Mucosa of rectum (tissue), 2 donors: ENCODE measurements at regions not wholly inside any gene's neighbourhood (a gene's known extent, or its start where the extent isn't known, plus 50 kb on each side); places are given as distances from the start of the nearest gene placed in this dataset.

Experiments used
- H3K27ac ChIP-seq, 2 donors: one replicate each; pipeline ENCODE4 v1.7.0; 2013; ENCODE audit warnings: inconsistent platforms in 2 of 2, low read depth in 2 of 2, low read length in 2 of 2
- H3K27me3 ChIP-seq, 2 donors: one replicate each; pipeline ENCODE4 v1.7.0; 2013; ENCODE audit warnings: low read length in 2 of 2; ENCODE audit not compliant: control insufficient read depth in 2 of 2, insufficient read depth in 2 of 2
- H3K36me3 ChIP-seq, 2 donors: one replicate each; pipeline ENCODE4 v1.7.0; 2013; ENCODE audit warnings: low read length in 2 of 2; ENCODE audit not compliant: control insufficient read depth in 2 of 2, insufficient read depth in 2 of 2
- H3K4me1 ChIP-seq, 2 donors: one replicate each; pipeline ENCODE4 v1.7.0; 2013; ENCODE audit warnings: low read length in 2 of 2, mild to moderate bottlenecking in 1 of 2; ENCODE audit not compliant: control insufficient read depth in 2 of 2, insufficient read depth in 2 of 2
- H3K4me3 ChIP-seq, 2 donors: one replicate each; pipeline ENCODE4 v1.7.0; 2013; ENCODE audit warnings: low read length in 2 of 2
- H3K9ac ChIP-seq, 2 donors: one replicate each; pipeline ENCODE4 v1.7.0; 2013; ENCODE audit warnings: low read length in 2 of 2, low read depth in 1 of 2, mild to moderate bottlenecking in 1 of 2
- H3K9me3 ChIP-seq, 2 donors: one replicate each; pipeline ENCODE4 v1.7.0; 2013; ENCODE audit warnings: low read length in 2 of 2; ENCODE audit not compliant: control insufficient read depth in 2 of 2
- donor health status: healthy.
- donor health status: Normal muscosa, but diverticular disease.

DNA sequence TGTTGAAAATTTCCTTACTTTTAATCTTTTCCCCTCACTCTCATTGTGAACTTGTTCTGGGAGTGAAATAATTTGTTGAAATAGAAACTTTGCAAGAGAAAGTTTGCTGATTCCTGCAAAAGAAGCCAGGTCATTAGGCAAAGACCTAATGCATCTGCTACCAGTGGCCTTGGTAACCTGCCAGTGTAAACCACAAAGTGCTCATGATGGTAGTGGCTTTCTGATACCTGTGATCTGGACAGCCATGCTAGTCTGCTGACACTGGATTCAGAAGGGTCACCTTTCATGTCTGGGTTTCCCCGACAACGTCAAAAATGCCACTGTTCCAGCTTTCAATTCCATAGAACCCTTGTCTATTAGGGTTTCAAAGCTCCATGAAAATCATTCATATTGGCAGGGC, 123.7 kb upstream of the MCTP2 start:
- Histone ChIP-seq H3K9ac (no peak overlapping the region), H3K9me3 (no peaks in the 10 kb centered on the region), H3K36me3 (no peaks in the 10 kb centered on the region), H3K4me3 (no peak overlapping the region), H3K27me3 (peaks cover 0 to 4% of the 10 kb centered on the region in 2 donors), H3K4me1 (no peaks in the 10 kb centered on the region), H3K27ac (no peak overlapping the region)

DNA sequence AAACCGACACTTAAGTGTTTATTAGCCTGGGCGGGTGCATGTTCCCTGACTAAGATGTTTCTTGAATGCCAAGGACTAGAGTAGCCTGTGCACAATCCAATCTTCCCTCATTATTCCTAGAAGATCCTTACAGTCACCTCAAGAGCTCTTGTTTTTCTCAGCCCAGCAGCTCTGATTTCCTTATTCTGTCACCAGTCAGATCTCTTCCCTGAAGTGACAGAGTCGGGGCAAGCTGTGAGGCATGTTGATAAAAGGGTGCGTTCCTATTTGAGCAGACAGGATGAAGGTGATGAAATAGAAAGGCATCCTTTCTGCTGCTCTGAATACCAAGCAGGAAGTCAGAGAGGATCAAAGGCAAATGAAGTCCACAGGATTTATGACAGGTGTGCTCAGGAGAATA, 125.6 kb upstream of the MCTP2 start:
- Histone ChIP-seq H3K36me3 (no peaks in the 10 kb centered on the region), H3K4me1 (no peaks in the 10 kb centered on the region), H3K27ac (no peak overlapping the region), H3K9ac (no peak overlapping the region), H3K4me3 (no peak overlapping the region), H3K27me3 (peaks cover 0 to 2% of the 10 kb centered on the region in 2 donors), H3K9me3 (no peaks in the 10 kb centered on the region)

DNA sequence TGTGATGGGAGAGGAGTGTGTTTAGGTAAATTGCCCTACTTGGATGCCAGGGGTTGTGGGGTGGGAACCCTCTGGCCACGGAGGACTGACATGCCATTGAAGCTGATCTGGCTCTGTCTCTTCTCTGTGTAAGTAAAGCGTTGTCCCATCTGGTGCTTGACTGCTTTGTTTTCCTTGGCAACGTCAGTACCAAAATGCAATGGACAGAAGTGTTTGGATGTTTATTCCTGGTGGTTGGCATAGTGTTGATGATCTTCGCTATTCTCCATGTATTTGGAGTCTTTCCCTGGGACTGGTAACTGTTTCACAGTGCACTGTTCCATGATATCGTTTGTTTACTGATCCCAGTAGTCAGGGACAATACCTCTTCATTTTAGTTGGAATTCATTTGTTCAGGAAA, 130.5 kb upstream of the MCTP2 start:
- Histone ChIP-seq H3K4me3 (no peak overlapping the region), H3K4me1 (no peaks in the 10 kb centered on the region), H3K36me3 (no peaks in the 10 kb centered on the region), H3K9me3 (no peaks in the 10 kb centered on the region), H3K27ac (no peak overlapping the region), H3K9ac (no peak overlapping the region), H3K27me3 (peaks cover 0 to 2% of the 10 kb centered on the region in 2 donors)

DNA sequence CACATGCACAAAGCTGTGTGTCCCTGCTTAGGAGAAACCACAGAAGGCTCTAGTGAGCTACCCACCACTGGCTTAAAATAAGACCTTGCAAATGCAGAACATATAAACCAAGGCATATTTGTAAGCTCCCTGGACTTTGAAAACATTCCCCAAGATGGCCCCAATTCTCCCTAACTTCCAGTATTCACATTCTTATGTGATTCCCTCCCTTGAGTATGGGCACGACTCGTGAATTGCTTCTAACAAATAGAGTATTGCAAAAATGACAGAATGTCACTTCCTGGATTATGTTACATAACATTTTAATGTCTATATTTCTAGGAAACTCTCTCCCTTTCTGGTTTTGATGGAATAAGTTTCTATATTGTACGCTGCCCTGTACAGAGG, 131.8 kb upstream of the MCTP2 start:
- no peak overlapping the region for H3K27ac ChIP-seq

DNA sequence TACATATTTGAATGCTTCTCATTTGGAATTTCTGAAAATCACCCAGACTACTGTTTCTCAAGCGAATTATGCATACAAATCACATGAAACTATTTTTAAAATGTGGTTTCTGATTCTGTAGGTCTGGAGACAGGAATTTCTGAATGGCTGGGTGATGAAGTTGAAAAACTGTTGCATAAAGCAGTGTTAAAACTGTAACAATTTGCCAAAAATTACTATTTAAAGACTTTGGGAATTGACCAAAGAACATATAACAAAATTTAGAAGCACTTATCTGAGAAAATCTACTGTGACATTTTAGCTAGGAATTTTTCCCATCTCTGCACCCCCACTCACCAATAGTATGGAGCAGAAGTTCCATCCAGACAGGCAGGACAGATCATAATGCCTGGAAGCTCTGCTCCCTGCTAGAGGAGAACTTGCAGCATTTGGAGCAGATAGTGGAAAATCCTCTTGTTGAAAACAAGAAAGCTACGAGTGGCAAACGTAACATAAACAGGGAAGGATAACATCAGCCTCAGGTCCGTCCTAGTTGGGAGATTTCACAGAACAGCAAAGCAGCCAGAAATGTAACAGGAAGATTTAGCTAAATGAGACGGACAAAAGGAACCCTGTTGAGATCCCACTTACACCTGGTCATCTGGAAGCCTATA, 132.3 kb upstream of the MCTP2 start:
- Histone ChIP-seq H3K36me3 (no peaks in the 10 kb centered on the region), H3K9ac (no peak overlapping the region), H3K27me3 (peaks cover 0 to 2% of the 10 kb centered on the region in 2 donors), H3K4me3 (no peak overlapping the region), H3K4me1 (no peaks in the 10 kb centered on the region), H3K9me3 (no peaks in the 10 kb centered on the region), H3K27ac (no peak overlapping the region)

More for the DNA sequence above, 131.8 kb upstream of the MCTP2 start:
- Histone ChIP-seq H3K4me1 (no peaks in the 10 kb centered on the region), H3K9me3 (no peaks in the 10 kb centered on the region), H3K9ac (no peak overlapping the region), H3K36me3 (no peaks in the 10 kb centered on the region), H3K4me3 (no peak overlapping the region), H3K27me3 (peaks cover 0 to 2% of the 10 kb centered on the region in 2 donors)

DNA sequence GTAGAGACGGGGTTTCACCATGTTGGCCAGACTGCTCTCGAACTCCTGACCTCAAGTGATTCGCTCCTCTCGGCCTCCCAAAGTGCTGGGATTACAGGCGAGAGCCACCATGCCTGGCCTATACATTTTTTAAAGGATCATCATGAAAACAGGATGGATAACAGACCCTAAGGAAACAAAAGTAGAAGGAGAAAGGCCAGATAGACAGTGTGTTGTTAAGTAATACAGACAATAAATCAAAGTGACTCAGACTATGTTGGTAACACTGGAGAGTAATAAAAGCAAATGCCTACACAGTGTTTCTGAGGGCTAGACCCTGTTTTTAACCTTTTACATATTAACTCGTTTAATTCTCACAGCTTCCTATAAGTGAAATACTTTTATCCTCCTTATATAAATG, 133.8 kb upstream of the MCTP2 start:
- H3K4me3 ChIP-seq: no peak overlapping the region
- H3K27me3 ChIP-seq: no peaks in the 10 kb centered on the region
- H3K9me3 ChIP-seq: no peaks in the 10 kb centered on the region
- H3K27ac ChIP-seq: no peak overlapping the region
- H3K4me1 ChIP-seq: no peaks in the 10 kb centered on the region
- H3K36me3 ChIP-seq: no peaks in the 10 kb centered on the region
- no peak overlapping the region for H3K9ac ChIP-seq

DNA sequence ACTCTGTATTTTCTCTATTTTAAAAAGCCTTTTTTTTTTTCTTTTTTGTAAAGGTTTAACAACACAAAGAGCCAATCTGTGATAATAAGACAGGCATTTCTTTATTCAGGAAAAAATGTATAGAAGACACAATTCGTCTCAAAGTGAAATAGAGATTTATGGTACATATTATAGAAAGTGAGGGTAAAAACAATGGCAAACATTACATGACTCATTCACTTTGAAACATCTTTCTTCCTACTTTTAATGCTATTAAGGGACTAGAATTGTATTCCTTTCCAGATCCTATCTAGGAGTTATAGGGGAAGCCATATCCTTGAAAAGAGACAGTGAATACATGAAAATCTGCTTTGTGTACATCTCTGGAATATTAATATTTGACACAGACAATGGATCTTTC, 137.1 kb upstream of the MCTP2 start:
- Histone ChIP-seq H3K27ac (no peak overlapping the region), H3K4me3 (no peak overlapping the region), H3K9me3 (no peaks in the 10 kb centered on the region), H3K36me3 (no peaks in the 10 kb centered on the region), H3K4me1 (no peaks in the 10 kb centered on the region), H3K27me3 (no peaks in the 10 kb centered on the region), H3K9ac (no peak overlapping the region)

DNA sequence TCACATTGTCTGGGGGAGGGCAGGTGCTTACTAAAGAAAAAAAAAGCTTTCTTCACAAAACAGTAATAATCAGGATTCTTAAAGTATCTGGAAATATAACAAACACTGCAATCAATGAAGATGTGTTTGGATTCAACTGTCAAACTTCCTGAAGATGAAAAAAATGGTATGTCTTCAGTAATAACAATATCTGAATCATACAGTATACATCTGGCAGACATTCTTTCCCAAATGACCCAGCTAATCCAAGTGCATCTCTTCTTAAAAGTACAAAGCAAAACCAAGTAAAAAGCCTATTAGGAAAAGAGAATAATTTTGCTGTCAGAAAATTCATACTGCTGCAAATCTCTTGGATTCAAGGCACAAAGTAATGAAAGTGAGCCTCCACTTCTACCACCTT, 145.0 kb upstream of the MCTP2 start:
- Histone ChIP-seq H3K9me3 (no peaks in the 10 kb centered on the region), H3K4me1 (peaks cover 0 to 3% of the 10 kb centered on the region in 2 donors), H3K9ac (no peak overlapping the region), H3K36me3 (no peaks in the 10 kb centered on the region), H3K27ac (no peak overlapping the region), H3K27me3 (no peaks in the 10 kb centered on the region), H3K4me3 (no peak overlapping the region)

DNA sequence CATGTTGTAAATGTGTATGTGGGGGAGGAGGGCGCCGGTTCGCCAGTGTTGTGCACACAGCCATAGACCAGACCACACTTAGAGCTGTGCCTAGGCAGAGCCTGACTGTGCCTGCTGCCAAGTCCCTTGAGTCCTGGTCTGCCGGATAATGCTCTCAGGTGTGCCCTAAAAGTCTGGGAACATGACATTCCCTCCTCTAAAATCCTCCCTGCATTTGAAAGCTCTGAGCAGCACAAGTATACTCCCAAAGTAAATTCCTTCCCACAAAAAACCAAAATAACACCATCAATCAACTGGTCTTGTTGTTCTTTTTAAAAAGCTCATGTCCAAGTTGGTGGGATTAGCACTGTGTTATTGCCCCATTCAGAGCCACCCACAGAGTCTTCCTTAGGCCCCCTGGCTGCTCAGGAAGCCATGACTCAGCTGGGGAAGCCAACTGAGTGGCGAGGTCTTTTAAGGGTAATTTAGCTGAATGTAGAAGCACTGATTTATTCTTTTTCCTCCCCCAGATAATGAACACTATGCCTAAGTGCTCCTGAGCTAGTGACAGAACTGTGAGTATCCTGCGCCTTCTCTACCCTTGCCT, 147.8 kb upstream of the MCTP2 start:
- no peak overlapping the region for H3K9ac ChIP-seq
- H3K4me3 ChIP-seq: no peak overlapping the region
- H3K9me3 ChIP-seq: no peaks in the 10 kb centered on the region
- H3K36me3 ChIP-seq: no peaks in the 10 kb centered on the region
- peaks cover 0 to 3% of the 10 kb centered on the region in 2 donors for H3K4me1 ChIP-seq
- H3K27me3 ChIP-seq: no peaks in the 10 kb centered on the region
- peak overlapping the region in 1 of 2 donors; percentile 32 for H3K27ac ChIP-seq

DNA sequence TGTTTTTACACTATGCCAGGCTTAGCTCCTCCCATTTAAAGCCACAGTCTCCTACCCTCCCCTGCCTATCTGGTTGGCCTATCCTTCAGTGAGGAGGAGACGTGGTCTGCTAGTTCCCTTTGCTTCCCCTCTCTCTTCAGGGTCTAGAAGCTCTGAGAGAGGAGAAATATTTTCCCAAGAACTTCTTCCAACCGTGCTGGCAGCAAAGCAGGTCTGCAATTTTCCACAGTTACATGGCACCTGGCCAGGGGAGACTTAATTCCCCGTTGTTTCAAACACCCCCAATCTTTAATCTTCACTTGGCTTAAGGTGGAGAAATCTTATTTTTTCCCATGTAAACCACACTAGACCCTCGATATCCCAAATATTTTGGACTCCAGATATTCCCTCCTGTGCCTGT, 149.5 kb upstream of the MCTP2 start:
- Histone ChIP-seq H3K9ac (no peak overlapping the region), H3K9me3 (no peaks in the 10 kb centered on the region), H3K4me3 (no peak overlapping the region), H3K27me3 (no peaks in the 10 kb centered on the region), H3K27ac (peak overlapping the region in 1 of 2 donors; percentile 41), H3K36me3 (no peaks in the 10 kb centered on the region), H3K4me1 (peaks cover 0 to 3% of the 10 kb centered on the region in 2 donors)
